C4-2B (cell line): ENCODE measurements at regions not wholly inside any gene's neighbourhood (a gene's known extent, or its start where the extent isn't known, plus 50 kb on each side); places are given as distances from the start of the nearest gene placed in this dataset.

Experiments used
- CTCF ChIP-seq: fragments of 450-650 bp; conservative IDR thresholded peaks from 2 replicates; pipeline ENCODE4 v1.5.1; 2017; ENCODE audit warnings: mild to moderate bottlenecking
- ZFX ChIP-seq: fragments of 450-650 bp; IDR thresholded peaks from 2 replicates; pipeline ENCODE4 v1.6.1; 2017

GRCh38 chr12:16100206-16100605 lies 177.3 kb downstream of the SLC15A5 start:
- no peak for TF ChIP-seq CTCF
- no peak for TF ChIP-seq ZFX
